ENCODE measurements at regions not wholly inside any gene's neighbourhood (a gene's known extent, or its start where the extent isn't known, plus 50 kb on each side); places are given as distances from the start of the nearest gene placed in this dataset.

- TF ChIP-seq POLR2A (IDR thresholded peaks at IDR 0.05) (no peak), CTCF (IDR thresholded peaks at IDR 0.05) (no peak)
These were observed 434.3 kb downstream of the GPATCH2 start for GRCh38 chr1:217196616-217197015.
